Peyer's patch (tissue), 4 donors: ENCODE measurements at regions not wholly inside any gene's neighbourhood (a gene's known extent, or its start where the extent isn't known, plus 50 kb on each side); places are given as distances from the start of the nearest gene placed in this dataset.

Experiments used
- DNase-seq, 3 donors: peaks; one replicate each; pipeline ENCODE4 v3.0.0-alpha.2; 2017 to 2019
- H3K27ac ChIP-seq, 4 donors: fragments of 200-600 bp; sonication (generic); one replicate each; pipeline ENCODE4 v1.5.1; 2016 to 2019
- H3K27me3 ChIP-seq, 2 donors: fragments of 200-600 bp; sonication (generic); one replicate each; pipeline ENCODE4 v1.5.1; 2019
- H3K36me3 ChIP-seq, 3 donors: fragments of 200-600 bp; sonication (generic); one replicate each; pipeline ENCODE4 v1.5.1; 2016 to 2019
- H3K4me1 ChIP-seq, 4 donors: fragments of 200-600 bp; sonication (generic); one replicate each; pipeline ENCODE4 v1.5.1; 2016 to 2019
- H3K4me3 ChIP-seq, 4 donors: fragments of 200-600 bp; sonication (generic); 1 replicate in 3 of 4; 2 replicates in 1 of 4; pipeline ENCODE4 v1.5.1; 2016 to 2019; ENCODE audit warnings: mild to moderate bottlenecking in 1 of 4
- H3K9me3 ChIP-seq, 4 donors: fragments of 200-600 bp; sonication (generic); one replicate each; pipeline ENCODE4 v1.5.1; 2016 to 2019; ENCODE audit warnings: mild to moderate bottlenecking in 1 of 4
- POLR2A ChIP-seq, 2 donors: fragments of 450-650 bp; IDR thresholded peaks; one replicate each; pipeline ENCODE4 v1.5.1; 2017; ENCODE audit warnings: antibody characterized with exemption in 2 of 2, mild to moderate bottlenecking in 2 of 2, moderate library complexity in 2 of 2
- TF ChIP-seq, protein P1 (sequence below), 6 experiments: fragments of 450-650 bp in 4 of 6; fragments of 200-600 bp in 2 of 6; sonication (generic) in 1 of 6; IDR thresholded peaks; one replicate each; pipeline ENCODE4 v1.5.1; 2017 to 2019; ENCODE audit warnings: antibody characterized with exemption in 6 of 6, mild to moderate bottlenecking in 3 of 6, moderate library complexity in 1 of 6

DNA sequence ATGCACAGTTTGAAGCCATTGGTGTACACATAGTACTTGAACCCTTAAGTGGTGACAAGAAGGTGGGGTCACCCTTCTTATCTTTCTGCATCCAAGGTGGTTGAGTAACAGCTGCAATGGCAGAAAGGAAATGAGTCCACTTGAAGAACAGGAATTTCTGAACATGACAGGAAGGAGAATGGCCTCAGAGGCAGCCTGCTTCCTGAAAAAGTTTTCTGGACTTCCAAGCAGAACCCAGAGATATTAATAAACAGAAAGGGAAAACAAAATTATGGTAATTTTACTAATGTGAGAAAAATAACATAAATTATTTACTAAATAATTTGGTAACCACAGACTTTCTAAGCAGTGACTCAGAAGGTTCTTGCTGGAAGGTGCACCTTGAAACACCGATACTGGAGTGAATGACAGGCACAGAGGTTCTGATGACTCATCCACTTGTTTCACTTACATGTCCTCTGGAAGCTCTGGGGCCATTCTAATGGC is 119.9 kb upstream of the HS3ST1 start:
- Histone ChIP-seq H3K36me3 (no peaks in the 10 kb centered on the region), H3K4me1 (no peaks in the 10 kb centered on the region), H3K27me3 (no peaks in the 10 kb centered on the region), H3K9me3 (no peaks in the 10 kb centered on the region), H3K27ac (peak overlapping the region in 2 of 4 donors; percentile 34 to 35), H3K4me3 (no peak overlapping the region)
- peak in 1 of 3 donors; percentile 62 for DNase-seq
- TF ChIP-seq, protein P1, sequence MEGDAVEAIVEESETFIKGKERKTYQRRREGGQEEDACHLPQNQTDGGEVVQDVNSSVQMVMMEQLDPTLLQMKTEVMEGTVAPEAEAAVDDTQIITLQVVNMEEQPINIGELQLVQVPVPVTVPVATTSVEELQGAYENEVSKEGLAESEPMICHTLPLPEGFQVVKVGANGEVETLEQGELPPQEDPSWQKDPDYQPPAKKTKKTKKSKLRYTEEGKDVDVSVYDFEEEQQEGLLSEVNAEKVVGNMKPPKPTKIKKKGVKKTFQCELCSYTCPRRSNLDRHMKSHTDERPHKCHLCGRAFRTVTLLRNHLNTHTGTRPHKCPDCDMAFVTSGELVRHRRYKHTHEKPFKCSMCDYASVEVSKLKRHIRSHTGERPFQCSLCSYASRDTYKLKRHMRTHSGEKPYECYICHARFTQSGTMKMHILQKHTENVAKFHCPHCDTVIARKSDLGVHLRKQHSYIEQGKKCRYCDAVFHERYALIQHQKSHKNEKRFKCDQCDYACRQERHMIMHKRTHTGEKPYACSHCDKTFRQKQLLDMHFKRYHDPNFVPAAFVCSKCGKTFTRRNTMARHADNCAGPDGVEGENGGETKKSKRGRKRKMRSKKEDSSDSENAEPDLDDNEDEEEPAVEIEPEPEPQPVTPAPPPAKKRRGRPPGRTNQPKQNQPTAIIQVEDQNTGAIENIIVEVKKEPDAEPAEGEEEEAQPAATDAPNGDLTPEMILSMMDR (IDR thresholded peaks at IDR 0.05) = no peak
- TF ChIP-seq POLR2A (IDR thresholded peaks at IDR 0.05) = no peak

DNA sequence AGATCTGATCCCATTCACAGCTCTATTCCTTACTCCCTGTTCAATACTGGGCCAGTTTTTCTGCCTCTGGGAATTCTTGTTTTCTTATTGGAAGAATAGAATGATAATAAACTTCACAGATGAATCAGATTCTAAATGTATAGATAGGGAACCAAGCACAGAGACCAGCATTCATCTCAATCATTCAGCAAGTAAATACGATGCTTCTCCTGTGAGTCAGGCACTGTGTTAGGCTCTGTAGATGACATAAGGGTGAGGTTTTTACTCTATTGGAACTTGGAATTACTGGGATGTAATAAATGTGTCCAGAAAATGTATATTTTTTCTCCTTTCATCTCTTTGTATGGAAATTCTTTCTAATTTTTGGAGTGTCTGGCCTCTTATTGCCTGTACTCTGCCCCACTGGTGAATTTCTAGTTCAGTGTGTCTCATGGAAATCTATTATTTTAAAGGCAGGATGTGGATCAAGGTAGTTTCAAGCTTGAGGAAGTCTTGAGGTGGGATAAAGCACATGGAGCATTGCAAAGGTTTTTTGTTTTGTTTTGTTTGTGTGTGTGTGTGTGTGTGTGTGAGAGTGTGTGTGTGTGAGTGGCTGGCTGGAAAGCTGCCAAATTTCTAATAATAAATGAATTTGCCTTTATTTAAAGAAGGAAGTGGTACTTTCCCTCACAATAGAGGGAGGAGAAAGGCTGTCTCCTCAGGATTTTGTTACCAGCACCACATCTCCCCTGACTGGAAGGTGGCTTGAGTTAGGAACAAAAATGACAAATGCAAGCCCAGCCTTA is 117.9 kb upstream of the HS3ST1 start:
- H3K4me1 ChIP-seq = no peaks in the 10 kb centered on the region
- DNase-seq = no peak
- H3K27ac ChIP-seq = no peak overlapping the region
- no peaks in the 10 kb centered on the region for H3K9me3 ChIP-seq
- no peaks in the 10 kb centered on the region for H3K36me3 ChIP-seq
- TF ChIP-seq, protein P1 (IDR thresholded peaks at IDR 0.05) = no peak
- no peak for TF ChIP-seq POLR2A (IDR thresholded peaks at IDR 0.05)
- no peaks in the 10 kb centered on the region for H3K27me3 ChIP-seq
- no peak overlapping the region for H3K4me3 ChIP-seq

DNA sequence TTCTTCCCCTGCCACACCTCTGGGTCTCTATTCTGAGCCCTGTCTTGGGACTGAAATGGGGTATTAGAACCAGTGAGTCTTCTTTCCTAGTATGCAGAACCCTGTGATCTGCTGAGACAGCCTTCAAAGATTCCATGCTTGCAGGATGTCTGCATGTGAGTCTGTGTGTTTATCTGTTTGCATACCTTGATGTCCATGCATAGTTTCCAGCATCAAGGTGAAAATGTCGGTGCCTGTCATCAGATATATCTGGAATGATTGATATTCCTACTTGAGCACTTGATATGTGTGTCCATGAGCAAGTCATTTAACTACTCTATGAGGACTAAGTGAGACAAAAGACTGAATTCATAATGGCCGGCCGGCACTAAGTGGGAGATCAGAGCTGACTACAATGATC is 117.0 kb upstream of the HS3ST1 start:
- Histone ChIP-seq H3K27me3 (no peaks in the 10 kb centered on the region), H3K36me3 (no peaks in the 10 kb centered on the region), H3K9me3 (no peaks in the 10 kb centered on the region), H3K27ac (no peak overlapping the region), H3K4me3 (no peak overlapping the region), H3K4me1 (no peaks in the 10 kb centered on the region)
- TF ChIP-seq POLR2A (IDR thresholded peaks at IDR 0.05) = no peak
- TF ChIP-seq, protein P1 (IDR thresholded peaks at IDR 0.05) = no peak
- no peak for DNase-seq

DNA sequence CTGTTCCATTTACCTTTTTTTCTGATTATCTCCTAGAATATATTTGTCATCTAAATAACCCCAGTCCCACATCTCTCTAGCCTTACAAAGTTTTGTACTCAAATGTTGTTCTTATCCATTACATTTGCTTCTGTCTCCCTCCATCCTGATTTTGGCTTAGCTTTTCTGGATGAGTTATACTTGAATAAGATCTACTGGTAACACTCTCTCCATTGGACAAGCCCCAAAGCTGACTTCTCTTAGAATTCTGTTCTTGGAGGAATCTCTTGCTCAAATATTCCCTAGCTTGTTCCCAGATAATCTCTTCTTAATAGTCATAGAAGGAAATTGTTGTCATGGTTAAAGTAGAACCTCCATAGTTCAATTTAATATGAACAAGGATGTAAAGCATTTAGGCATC is 115.5 kb upstream of the HS3ST1 start:
- DNase-seq = no peak
- Histone ChIP-seq H3K27ac (peak overlapping the region in 1 of 4 donors; percentile 64), H3K4me3 (no peak overlapping the region), H3K36me3 (no peaks in the 10 kb centered on the region), H3K4me1 (no peaks in the 10 kb centered on the region), H3K9me3 (no peaks in the 10 kb centered on the region), H3K27me3 (no peaks in the 10 kb centered on the region)
- TF ChIP-seq POLR2A (IDR thresholded peaks at IDR 0.05) = no peak
- TF ChIP-seq, protein P1 (IDR thresholded peaks at IDR 0.05) = no peak

DNA sequence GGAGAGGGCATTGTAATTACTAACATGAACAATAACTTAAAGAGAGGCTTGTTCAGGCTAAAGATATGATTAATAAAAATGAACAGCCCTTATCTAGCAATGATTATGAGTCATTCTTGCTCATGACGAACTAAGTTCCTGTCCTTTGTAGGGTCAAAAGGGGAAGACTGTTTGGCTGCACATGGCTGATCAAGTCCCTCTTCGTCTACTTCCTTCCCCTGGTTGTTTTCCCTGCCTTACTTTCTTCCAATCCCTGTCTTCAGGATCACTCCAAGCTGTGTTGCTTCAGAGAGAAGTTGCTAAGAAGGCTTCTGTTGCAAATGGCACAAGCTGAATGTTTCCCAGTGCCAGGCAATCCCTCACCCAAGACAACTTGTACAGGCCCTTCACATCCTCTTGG is 115.0 kb upstream of the HS3ST1 start:
- no peak for TF ChIP-seq POLR2A (IDR thresholded peaks at IDR 0.05)
- TF ChIP-seq, protein P1 (IDR thresholded peaks at IDR 0.05) = no peak
- H3K9me3 ChIP-seq = no peaks in the 10 kb centered on the region
- DNase-seq = no peak
- no peaks in the 10 kb centered on the region for H3K36me3 ChIP-seq
- H3K4me3 ChIP-seq = no peak overlapping the region
- H3K27ac ChIP-seq = peak overlapping the region in 2 of 4 donors; percentile 46 to 64
- H3K4me1 ChIP-seq = no peaks in the 10 kb centered on the region
- H3K27me3 ChIP-seq = no peaks in the 10 kb centered on the region
